Esophagus (tissue), 2 donors: ENCODE measurements at regions not wholly inside any gene's neighbourhood (a gene's known extent, or its start where the extent isn't known, plus 50 kb on each side); places are given as distances from the start of the nearest gene placed in this dataset.

Experiments
- H3K27ac ChIP-seq, 2 donors: one replicate each; pipeline ENCODE4 v1.5.1; 2013; ENCODE audit warnings: low read depth in 2 of 2, mild to moderate bottlenecking in 2 of 2, inconsistent platforms in 1 of 2, low read length in 1 of 2, moderate library complexity in 1 of 2
- H3K27me3 ChIP-seq, 2 donors: one replicate each; pipeline ENCODE4 v1.6.1; 2013; ENCODE audit warnings: low read length in 2 of 2, control low read depth in 1 of 2, mild to moderate bottlenecking in 1 of 2; ENCODE audit not compliant: insufficient read depth in 2 of 2, control insufficient read depth in 1 of 2
- H3K36me3 ChIP-seq, 2 donors: one replicate each; pipeline ENCODE4 v1.6.1; 2013; ENCODE audit warnings: low read length in 1 of 2; ENCODE audit not compliant: control insufficient read depth in 2 of 2, insufficient read depth in 2 of 2
- H3K4me1 ChIP-seq, 2 donors: one replicate each; pipeline ENCODE4 v1.6.1; 2013; ENCODE audit warnings: low read length in 1 of 2; ENCODE audit not compliant: control insufficient read depth in 2 of 2, insufficient read depth in 2 of 2
- H3K4me3 ChIP-seq, 2 donors: one replicate each; pipeline ENCODE4 v1.5.1; 2013; ENCODE audit warnings: low read length in 2 of 2, mild to moderate bottlenecking in 2 of 2, low read depth in 1 of 2, moderate library complexity in 1 of 2
- H3K9me3 ChIP-seq, 2 donors: one replicate each; pipeline ENCODE4 v1.6.1; 2013; ENCODE audit warnings: mild to moderate bottlenecking in 2 of 2, low read depth in 1 of 2, low read length in 1 of 2, moderate library complexity in 1 of 2; ENCODE audit not compliant: control insufficient read depth in 2 of 2, insufficient read depth in 1 of 2
- WGBS, 2 donors: extraction: QIAGEN DNeasy Blood & Tissue Kit; methylation state at CpG; one replicate each; pipeline ENCODE4 v1.1.7; 2013; 5-methylcytosine and 5-hydroxymethylcytosine counted together
- donor health status: healthy with polysubstance abuse.
- donor health status: Bipolar disorder and iron deficiency.

- Histone ChIP-seq H3K4me3 (no peak overlapping the region), H3K4me1 (peaks cover 0 to 9% of the 10 kb centered on the region in 2 donors)
- 72 to 79% methylated on average over 4 of the region's 4 CpGs for WGBS, 2 donors
Measured at GRCh38 chr2:20915271-20915670, 92.4 kb upstream of the LDAH start.

DNA sequence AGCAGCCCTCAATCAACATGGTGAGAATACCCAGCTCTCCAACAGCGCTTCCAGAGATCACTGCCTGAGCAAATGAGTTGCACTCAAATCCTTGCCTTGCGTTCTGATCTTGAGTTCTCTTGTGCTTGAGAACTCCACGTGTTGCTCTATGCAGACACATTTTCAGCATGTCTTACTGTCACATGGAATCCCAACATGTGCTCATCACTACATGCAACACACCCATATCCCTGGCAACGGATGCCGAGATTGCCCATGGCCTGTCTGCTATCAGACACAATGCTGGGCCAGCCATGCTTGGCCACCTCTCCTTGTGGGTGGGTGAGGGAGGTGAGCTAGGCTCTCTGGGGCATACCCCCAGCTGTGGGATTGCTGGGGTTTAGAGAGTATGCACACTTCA lies 91.9 kb upstream of the LDAH start:
- Histone ChIP-seq H3K9me3 (no peaks in the 10 kb centered on the region), H3K4me3 (no peak overlapping the region), H3K4me1 (peaks cover 0 to 9% of the 10 kb centered on the region in 2 donors), H3K36me3 (no peaks in the 10 kb centered on the region), H3K27ac (no peak overlapping the region), H3K27me3 (no peaks in the 10 kb centered on the region)
- WGBS, 2 donors = 88 to 90% methylated on average over 5 of the region's 5 CpGs

More at GRCh38 chr2:20915271-20915670, 92.4 kb upstream of the LDAH start:
- Histone ChIP-seq H3K27ac (no peak overlapping the region), H3K36me3 (no peaks in the 10 kb centered on the region), H3K27me3 (no peaks in the 10 kb centered on the region), H3K9me3 (no peaks in the 10 kb centered on the region)

GRCh38 chr2:20914087-20914486 lies 91.2 kb upstream of the LDAH start:
- WGBS, 2 donors = 84 to 93% methylated on average over 4 of the region's 4 CpGs
- no peaks in the 10 kb centered on the region for H3K27me3 ChIP-seq
- no peaks in the 10 kb centered on the region for H3K36me3 ChIP-seq
- H3K27ac ChIP-seq = no peak overlapping the region
- peaks cover 0 to 9% of the 10 kb centered on the region in 2 donors for H3K4me1 ChIP-seq
- no peaks in the 10 kb centered on the region for H3K9me3 ChIP-seq
- H3K4me3 ChIP-seq = no peak overlapping the region

DNA sequence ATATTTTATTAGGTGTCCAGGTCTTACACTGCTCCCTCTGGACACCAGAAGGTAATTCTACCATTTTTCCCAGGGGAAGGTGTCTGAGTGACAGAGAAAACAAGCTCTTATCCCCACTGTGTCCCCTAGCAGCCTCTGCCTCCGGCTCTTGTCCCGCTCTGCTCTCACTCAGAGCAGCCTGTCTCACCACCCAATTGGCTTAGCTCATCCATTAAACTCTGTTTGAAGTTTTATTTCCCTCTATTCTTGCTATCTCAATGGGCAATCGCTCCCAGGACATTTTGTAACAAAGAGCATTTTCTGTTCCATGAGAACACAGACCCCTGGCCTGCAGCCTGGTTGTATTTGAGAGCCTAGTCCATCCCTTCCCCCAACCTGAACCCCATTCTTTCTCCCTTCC lies 90.6 kb upstream of the LDAH start:
- Histone ChIP-seq H3K27ac (no peak overlapping the region), H3K4me1 (peaks cover 0 to 9% of the 10 kb centered on the region in 2 donors), H3K9me3 (no peaks in the 10 kb centered on the region), H3K36me3 (no peaks in the 10 kb centered on the region), H3K4me3 (no peak overlapping the region), H3K27me3 (no peaks in the 10 kb centered on the region)
- WGBS, 2 donors = 68 to 76% methylated on average over 3 of the region's 3 CpGs

- 66 to 69% methylated on average over 2 of the region's 2 CpGs for WGBS, 2 donors
- H3K36me3 ChIP-seq = no peaks in the 10 kb centered on the region
- H3K4me3 ChIP-seq = no peak overlapping the region
- H3K27me3 ChIP-seq = peaks cover 0 to 2% of the 10 kb centered on the region in 2 donors
- no peaks in the 10 kb centered on the region for H3K9me3 ChIP-seq
- H3K27ac ChIP-seq = no peak overlapping the region
- H3K4me1 ChIP-seq = no peaks in the 10 kb centered on the region
Measured at GRCh38 chr2:20900052-20900636, 77.2 kb upstream of the LDAH start.

DNA sequence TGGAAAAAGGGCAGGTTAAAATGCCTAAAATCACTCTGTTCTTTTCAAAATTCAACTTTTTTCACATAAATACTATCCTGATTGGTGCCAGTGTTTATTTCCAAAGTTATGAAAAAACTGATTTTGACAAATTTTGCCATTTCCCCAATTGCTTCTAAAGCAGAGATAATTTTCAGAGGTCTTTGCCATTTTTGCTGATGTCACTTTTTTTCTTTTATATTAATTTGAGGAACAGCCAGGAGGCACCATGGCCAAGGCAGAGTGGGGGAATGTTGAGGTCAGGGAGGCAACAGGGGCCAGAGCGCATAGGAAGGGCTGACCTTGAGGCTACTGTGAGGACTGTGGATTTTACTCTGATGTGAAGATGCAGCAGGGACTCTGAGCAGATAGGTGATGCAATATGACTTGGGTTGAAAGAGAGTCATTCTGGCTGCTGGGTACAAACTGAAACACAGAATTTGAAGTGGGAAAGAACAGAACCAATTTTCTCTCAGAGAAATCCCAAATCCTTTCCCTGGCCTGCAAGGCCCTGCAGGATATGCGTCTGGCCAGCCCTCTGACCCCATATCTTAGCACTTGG lies 75.1 kb upstream of the LDAH start:
- 90 to 92% methylated on average over 2 of the region's 2 CpGs for WGBS, 2 donors
- Histone ChIP-seq H3K27ac (no peak overlapping the region), H3K27me3 (no peaks in the 10 kb centered on the region), H3K4me1 (no peaks in the 10 kb centered on the region), H3K4me3 (no peak overlapping the region), H3K36me3 (no peaks in the 10 kb centered on the region), H3K9me3 (no peaks in the 10 kb centered on the region)

DNA sequence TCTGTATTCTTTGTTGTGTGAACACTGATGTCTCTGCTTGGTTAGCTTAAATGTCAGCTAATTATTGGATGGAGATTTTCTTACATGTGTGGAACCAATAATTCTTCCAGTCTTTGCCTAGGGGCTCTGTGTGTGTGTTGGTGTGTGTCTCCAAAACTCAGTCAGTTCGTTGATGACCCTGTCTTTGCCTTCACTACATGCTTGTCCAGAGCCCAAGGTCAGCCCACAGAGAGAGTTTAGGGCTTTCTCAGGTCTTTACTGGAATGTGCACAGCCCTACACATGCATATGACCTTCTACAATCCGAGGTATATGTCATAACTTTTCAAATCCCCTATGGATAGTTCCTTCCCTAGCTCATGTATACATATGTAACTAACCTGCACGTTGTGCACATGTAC lies 74.1 kb upstream of the LDAH start:
- Histone ChIP-seq H3K36me3 (no peaks in the 10 kb centered on the region), H3K4me1 (no peaks in the 10 kb centered on the region), H3K27me3 (no peaks in the 10 kb centered on the region), H3K4me3 (no peak overlapping the region), H3K27ac (no peak overlapping the region), H3K9me3 (no peaks in the 10 kb centered on the region)
- 48 to 49% methylated on average over 3 of the region's 3 CpGs for WGBS, 2 donors

- H3K4me3 ChIP-seq = no peak overlapping the region
- H3K36me3 ChIP-seq = no peaks in the 10 kb centered on the region
- H3K27ac ChIP-seq = no peak overlapping the region
- WGBS, 2 donors = 55 to 71% methylated on average over 5 of the region's 5 CpGs
- H3K9me3 ChIP-seq = no peaks in the 10 kb centered on the region
- H3K27me3 ChIP-seq = no peaks in the 10 kb centered on the region
- H3K4me1 ChIP-seq = no peaks in the 10 kb centered on the region
Measured at GRCh38 chr2:20884829-20885228, 61.9 kb upstream of the LDAH start.

- Histone ChIP-seq H3K27me3 (no peaks in the 10 kb centered on the region), H3K9me3 (peaks cover 0 to 5% of the 10 kb centered on the region in 2 donors), H3K36me3 (no peaks in the 10 kb centered on the region), H3K4me3 (no peak overlapping the region), H3K27ac (no peak overlapping the region), H3K4me1 (no peaks in the 10 kb centered on the region)
- 71 to 79% methylated on average over 4 of the region's 4 CpGs for WGBS, 2 donors
Measured at GRCh38 chr2:20882466-20883170, 59.7 kb upstream of the LDAH start.
